ENCODE measurements at regions not wholly inside any gene's neighbourhood (a gene's known extent, or its start where the extent isn't known, plus 50 kb on each side); places are given as distances from the start of the nearest gene placed in this dataset.

DNA sequence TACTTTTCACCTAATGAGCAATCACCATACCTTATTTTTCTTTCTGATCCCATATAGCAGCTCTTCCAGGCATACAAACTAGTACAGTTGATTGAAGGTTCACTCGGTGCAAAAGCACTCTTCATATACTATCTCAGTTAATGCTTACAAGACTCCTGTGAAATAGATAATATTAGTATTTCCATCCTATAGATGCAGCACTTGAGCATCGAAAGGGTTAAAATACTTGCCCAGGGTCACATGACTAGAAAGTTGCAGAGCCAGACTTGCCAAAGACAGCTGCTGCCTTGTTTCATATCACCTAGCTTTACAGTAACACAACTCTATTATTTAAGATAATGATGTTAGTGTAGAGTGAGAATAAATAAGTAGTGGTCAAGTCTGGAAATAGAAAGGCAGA is 466.0 kb upstream of the TNP1 start:
- TF ChIP-seq CTCF (IDR thresholded peaks at IDR 0.05; ENCODE audit: insufficient read depth, low read length), result no peak
- no peak for DNase-seq (ENCODE audit: low read depth)
- H3K4me3 ChIP-seq (ENCODE audit: low read depth, low read length), result no peak overlapping the region

- no peak for DNase-seq (ENCODE audit: low read depth)
- no peak for TF ChIP-seq CTCF (IDR thresholded peaks at IDR 0.05; ENCODE audit: insufficient read depth, low read length)
- H3K4me3 ChIP-seq (ENCODE audit: low read depth, low read length), result no peak overlapping the region
Measured at GRCh38 chr2:217325251-217325650, 465.4 kb upstream of the TNP1 start.

- no peak overlapping the region for H3K4me3 ChIP-seq (ENCODE audit: low read depth, low read length)
- peak; percentile 16 for DNase-seq (ENCODE audit: low read depth)
- TF ChIP-seq CTCF (IDR thresholded peaks at IDR 0.05; ENCODE audit: insufficient read depth, low read length), result no peak
Measured at GRCh38 chr2:217316743-217317142, 456.9 kb upstream of the TNP1 start.

DNA sequence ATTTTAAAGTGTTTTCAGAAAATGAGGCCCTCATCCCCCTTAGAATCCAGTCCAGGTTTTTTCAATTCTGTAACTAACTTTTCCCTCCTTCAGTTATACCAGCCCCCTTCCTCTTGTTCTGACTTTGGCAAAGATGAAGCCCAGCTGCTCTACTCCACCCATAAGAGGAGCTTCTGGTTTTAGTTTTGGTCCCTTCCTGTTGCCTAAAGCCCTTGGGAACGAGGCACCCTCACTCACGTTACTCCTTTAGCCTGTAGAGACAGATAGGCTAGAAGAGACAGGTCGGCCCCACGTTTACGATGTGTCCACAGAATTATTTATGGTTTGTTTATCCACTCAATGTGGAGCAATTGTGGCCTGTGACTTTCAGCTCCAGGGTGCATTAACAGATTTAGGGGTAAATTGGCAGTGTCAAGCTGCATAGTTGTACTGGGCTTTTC is 454.2 kb upstream of the TNP1 start:
- no peak for DNase-seq (ENCODE audit: low read depth)

GRCh38 chr2:217313386-217313785 is 453.5 kb upstream of the TNP1 start:
- DNase-seq (ENCODE audit: low read depth), result no peak
- no peak overlapping the region for H3K4me3 ChIP-seq (ENCODE audit: low read depth, low read length)
- TF ChIP-seq CTCF (IDR thresholded peaks at IDR 0.05; ENCODE audit: insufficient read depth, low read length), result no peak

More for the DNA sequence above, 454.2 kb upstream of the TNP1 start:
- no peak for TF ChIP-seq CTCF (IDR thresholded peaks at IDR 0.05; ENCODE audit: insufficient read depth, low read length)
- no peak overlapping the region for H3K4me3 ChIP-seq (ENCODE audit: low read depth, low read length)

DNA sequence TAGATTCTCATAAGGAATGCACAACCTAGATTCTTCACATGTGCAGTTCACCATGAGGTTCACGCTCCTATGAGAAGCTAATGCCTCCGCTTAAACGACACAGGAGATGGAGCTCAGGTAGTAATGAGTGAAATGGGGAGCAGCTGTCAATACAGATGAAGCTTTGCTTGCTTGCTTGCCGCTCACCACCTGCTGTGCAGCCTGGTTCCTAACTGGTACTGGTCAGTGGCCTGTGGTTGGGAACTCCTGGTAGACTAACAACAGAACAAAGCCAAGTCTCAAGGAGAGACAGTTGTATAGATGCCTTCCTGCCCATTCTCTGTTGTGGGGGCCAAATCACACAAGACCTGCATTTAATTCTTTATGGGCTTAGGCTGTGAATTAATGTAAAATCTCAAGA is 449.2 kb upstream of the TNP1 start:
- TF ChIP-seq CTCF (IDR thresholded peaks at IDR 0.05; ENCODE audit: insufficient read depth, low read length), result no peak
- no peak for DNase-seq (ENCODE audit: low read depth)
- H3K4me3 ChIP-seq (ENCODE audit: low read depth, low read length), result no peak overlapping the region

- no peak for TF ChIP-seq CTCF (IDR thresholded peaks at IDR 0.05; ENCODE audit: insufficient read depth, low read length)
Measured at GRCh38 chr2:217307023-217307422, 447.2 kb upstream of the TNP1 start.

More at GRCh38 chr2:217307023-217307422, 447.2 kb upstream of the TNP1 start:
- H3K4me3 ChIP-seq (ENCODE audit: low read depth, low read length), result no peak overlapping the region
- no peak for DNase-seq (ENCODE audit: low read depth)

All from fibroblast of the aortic adventitia (primary cell).